HG03280 (cell line): ENCODE measurements at regions not wholly inside any gene's neighbourhood (a gene's known extent, or its start where the extent isn't known, plus 50 kb on each side); places are given as distances from the start of the nearest gene placed in this dataset.
"Not testable (repeated sequence)": the region's sequence is repeated elsewhere in the genome, so short reads cannot be mapped to it uniquely, and the experiment has no call there.

Experiments
- ATAC-seq: cut with Tn5 transposase; IDR thresholded peaks from one replicate; pipeline ENCODE4 v1.9.1; 2021; ENCODE audit warnings: mild to moderate bottlenecking, moderate library complexity; ENCODE audit not compliant: unreplicated experiment

GRCh38 chr2:144629935-144630334 lies 110.0 kb upstream of the ZEB2 start:
- no peak for ATAC-seq

DNA sequence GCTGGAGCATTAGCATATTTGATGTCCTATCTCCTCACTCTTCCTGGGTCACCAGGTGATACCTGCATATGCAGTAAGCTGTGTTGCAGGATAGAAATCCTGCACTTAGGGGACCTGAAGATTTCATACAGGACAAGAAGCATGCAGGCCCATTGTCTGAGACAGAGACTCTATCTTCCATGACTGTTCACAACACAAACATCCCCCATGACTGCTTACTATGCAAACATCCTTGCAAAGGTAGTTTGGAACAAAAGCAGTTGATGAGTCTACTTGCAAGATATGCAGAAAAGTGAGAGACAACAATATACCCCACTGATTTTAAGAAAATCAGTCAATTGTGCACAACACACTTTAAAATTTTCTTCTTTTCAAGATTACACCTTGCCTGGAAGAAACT lies 108.6 kb upstream of the ZEB2 start:
- ATAC-seq = no peak

DNA sequence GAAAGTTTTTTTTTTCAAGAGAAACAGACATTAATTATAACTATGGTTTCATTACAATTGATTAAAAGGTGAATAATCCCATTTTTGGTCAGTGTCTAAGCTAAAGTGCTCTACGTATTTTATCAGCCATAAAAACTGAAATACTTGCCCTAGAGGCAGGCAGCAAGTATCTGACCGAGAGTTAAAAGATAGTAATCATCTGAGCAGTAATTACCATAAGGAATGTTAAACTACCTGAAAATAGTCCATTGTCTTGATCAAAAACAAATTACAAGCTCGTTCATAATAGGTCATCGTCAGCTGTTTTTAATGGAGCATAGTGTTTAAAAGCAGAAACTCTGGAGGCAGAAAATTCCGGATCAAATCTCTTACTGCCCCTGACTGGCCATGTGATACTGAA lies 105.7 kb upstream of the ZEB2 start:
- no peak for ATAC-seq

- no peak for ATAC-seq
These were observed 105.3 kb upstream of the ZEB2 start for GRCh38 chr2:144625226-144625625.

DNA sequence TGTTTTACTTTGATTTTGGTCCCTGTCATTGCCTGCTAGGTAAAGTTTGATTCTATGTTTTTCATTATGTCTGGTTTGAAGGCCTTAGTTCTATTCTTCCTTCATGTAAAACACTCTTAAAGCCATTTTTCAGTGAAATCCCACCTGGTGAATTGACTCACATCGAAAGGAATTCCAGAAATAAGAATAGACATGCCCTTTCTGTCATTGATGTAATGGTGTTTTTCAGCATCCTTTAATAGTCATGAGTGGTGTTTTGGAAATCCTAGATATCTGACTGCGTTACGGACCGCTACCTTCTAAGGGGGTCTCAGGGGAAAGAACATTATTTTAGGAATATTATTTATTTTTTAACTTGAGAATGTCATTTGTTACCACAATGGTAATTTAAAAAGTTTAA lies 104.5 kb upstream of the ZEB2 start:
- ATAC-seq = no peak

GRCh38 chr2:144622373-144622772 lies 102.5 kb upstream of the ZEB2 start:
- not testable (repeated sequence) for ATAC-seq

DNA sequence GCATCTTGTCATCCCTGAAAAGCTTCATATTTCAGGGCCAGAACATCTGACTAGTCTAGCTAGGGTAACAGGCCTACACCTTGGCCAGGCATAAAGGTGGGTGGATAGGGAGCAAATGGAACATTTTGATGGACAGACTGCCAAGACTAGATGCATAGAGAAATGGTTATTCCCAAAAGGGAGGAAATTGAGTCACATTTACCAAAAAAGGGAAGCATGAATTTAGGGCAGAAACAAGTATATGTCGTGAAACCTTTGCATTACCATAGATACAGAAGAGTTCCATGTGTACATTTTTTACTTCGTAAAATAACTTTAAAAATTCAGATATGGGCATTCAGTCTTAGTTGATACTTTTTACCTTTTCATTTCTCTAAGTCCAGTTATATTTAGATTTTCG lies 101.3 kb upstream of the ZEB2 start:
- ATAC-seq = no peak

DNA sequence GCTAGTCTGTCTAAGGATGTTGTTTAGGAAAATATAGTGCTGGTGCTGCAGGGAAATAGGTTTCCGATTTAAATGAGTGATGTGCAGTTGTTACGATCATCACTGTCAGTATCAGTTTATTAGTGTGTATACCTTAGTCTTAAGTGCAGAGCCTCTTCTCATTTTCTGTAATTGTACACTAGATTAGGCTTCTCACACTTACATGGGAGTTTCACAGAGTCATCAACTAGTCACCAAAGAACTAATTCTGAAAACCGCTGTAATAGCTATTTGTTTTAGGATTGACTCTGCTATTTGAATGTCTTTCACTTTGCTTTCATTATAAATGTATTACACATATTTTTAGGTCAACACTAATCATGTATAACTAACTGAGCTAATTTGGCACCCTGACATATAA lies 99.8 kb upstream of the ZEB2 start:
- no peak for ATAC-seq

- not testable (repeated sequence) for ATAC-seq
These were observed 97.3 kb upstream of the ZEB2 start for GRCh38 chr2:144617171-144617570.

- ATAC-seq = no peak
These were observed 96.1 kb upstream of the ZEB2 start for GRCh38 chr2:144615866-144616565.

DNA sequence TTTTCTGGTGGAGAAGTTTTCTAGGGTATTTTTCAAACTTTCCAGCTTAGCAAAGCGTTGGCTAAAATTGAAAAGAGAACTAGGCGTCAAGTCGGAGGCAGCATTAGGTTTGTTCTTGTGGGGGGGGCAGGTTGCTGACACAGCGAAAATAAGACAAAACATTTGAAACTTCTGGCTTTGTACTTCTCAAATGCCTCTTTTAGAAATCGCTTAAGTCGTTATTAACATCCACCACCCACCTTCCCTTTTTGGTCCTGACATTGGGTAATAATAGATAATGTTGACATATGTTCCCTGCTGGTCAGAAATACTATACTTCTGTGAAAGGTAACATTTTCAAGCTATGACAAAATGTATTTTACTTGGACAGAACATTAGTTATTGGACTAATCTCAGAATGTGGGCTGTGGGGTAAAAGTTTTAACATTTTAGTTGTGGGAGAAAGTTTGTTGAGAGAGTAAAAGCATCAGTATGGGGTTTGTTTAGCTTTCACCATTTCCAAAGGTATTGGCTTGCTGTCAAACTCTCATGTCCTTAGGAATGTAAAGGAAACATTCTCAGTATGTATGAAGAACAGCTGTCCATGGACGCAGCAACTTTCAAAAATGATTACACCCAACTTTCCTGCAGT lies 88.1 kb upstream of the ZEB2 start:
- no peak for ATAC-seq

- no peak for ATAC-seq
These were observed 87.2 kb upstream of the ZEB2 start for GRCh38 chr2:144607099-144607498.

DNA sequence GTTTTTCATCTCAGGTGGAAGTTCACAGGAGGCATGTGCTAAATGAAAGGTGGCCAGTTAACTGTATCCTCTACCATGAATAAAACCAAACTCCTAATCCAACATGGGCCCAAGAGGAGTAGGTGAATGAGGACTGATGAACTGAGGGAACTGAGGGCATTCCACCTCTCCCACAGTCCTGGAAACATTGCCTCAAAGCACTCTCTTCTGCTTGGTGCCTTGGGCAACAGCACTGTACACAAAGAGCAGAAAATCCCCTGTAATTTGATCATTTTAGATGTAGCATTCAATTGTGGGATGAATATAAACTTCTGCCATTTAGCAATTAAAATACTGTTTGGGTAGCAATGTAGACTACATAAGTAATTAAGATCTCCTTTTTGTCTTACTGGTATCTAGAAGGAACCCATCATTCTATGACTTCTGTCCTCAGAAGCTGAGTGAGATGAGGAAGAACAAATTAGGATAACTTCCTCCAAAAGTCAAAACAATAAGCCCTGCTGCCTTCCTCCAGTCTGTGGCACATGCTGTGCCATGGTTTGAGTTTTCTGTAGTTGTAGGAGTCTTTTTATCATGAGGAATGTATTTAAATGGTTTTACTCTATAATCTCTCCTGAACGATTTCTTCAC lies 86.7 kb upstream of the ZEB2 start:
- ATAC-seq = no peak

DNA sequence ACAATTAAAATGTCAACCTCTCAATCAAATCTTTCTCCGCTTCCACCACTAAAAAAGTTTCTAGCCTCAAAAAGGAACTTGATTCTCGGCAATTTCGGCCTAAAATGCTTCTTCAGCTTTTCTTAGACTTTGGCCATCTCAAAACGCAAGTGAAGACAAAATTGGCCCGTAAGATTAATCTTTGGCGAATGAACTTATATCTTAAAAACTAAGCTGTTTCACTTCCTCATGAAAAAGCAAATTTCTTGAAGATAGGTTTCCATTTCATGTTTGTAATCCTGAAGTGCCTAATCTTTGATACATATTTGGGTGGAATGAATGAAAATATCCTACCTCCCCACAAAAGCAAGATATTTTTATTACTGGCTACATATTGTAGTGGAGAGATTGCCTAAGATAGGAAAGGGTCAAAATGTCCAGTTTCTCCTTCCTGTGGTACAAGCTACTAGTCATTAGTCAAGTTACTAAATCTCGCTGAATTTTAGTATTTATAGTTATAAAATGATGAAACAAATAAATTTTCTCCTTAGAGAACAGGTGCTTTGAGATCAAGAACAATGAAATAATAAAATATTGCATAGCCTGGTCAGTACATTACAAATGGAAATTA lies 85.4 kb upstream of the ZEB2 start:
- no peak for ATAC-seq

- no peak for ATAC-seq
These were observed 83.4 kb upstream of the ZEB2 start for GRCh38 chr2:144603334-144603733.

DNA sequence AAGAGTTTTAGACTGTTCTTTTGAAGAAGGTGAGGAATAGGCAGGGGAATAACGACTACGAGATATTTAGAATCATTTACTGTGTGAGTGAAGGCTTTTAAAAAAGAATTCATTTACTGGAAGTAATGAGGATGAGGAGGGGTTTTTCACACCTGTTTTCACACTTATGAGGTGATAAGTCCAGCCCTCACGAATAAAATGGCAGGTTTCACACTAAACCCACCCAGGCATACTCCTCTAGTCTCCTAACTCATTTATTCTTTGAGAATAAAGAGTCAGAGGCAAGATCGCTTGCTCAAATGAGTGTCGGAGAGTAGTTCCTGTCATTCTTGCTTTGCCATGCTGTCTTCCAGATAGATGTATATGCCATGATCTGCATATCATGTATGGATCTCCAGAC lies 79.0 kb upstream of the ZEB2 start:
- ATAC-seq = no peak

DNA sequence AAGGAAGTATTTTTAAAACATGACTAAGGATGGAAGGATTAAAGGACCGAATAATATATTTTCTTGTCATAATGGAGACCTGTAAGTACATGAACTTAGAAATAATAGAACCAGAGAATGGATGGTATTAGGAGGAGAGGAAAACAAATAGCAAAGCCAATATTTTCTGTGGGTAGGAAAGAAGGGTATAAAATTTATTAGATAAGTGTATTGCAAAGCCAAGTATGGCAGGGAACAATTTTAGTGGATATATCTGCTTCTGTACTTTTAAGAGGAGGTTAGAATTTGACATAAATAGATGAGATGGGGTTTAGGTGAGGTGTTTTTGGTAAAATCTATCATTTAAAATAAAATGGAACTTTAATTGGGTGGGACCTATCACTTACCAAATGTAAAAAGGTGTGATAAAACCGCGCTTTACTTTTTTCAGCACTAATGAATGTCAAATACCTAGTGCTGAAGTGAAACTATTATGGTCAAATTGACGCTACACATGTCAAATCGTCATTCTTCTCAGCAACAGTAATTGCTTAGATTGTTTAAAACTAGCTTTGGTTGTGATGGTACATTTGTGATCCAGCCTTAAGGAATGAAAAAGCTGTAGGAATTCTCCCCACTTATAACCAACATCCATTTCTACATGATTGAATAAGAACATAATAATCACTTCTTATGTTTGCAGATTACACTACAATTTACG lies 78.1 kb upstream of the ZEB2 start:
- no peak for ATAC-seq

DNA sequence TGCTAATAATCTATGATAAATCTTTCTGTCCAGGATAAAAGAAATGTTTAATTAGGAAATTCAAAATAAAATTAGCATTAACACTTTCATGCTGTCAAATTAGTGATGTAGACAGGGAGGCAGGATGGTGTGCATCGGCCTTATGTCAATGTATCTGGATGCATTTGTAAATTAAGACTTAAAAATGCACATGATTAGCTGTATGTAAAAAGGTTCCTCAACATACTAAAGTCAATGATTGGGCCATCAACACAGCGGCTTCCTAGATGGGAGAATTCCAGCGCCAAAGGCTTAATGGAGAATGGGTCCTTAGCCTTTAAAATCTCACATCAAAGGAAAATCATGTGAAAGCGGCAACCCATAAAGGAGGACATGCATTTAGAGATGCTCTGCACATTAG lies 77.5 kb upstream of the ZEB2 start:
- no peak for ATAC-seq

- ATAC-seq = peak; percentile 76
These were observed 76.4 kb upstream of the ZEB2 start for GRCh38 chr2:144596073-144596871.

GRCh38 chr2:144595686-144596072 lies 75.8 kb upstream of the ZEB2 start:
- no peak for ATAC-seq

- no peak for ATAC-seq
These were observed 75.4 kb upstream of the ZEB2 start for GRCh38 chr2:144595279-144595678.
